Left cardiac atrium (tissue), 4 donors: ENCODE measurements at regions not wholly inside any gene's neighbourhood (a gene's known extent, or its start where the extent isn't known, plus 50 kb on each side); places are given as distances from the start of the nearest gene placed in this dataset.
A peak's percentile ranks its signal among the peaks of the same experiment; 100 is the strongest.

ENCODE experiments used
- ATAC-seq, 2 donors: fragments of 200-7000 bp; cut with Tn5 transposase; one replicate each; pipeline ENCODE4 v1.9.1; 2020; ENCODE audit warnings: mild to moderate bottlenecking in 2 of 2, moderate library complexity in 2 of 2
- DNase-seq: peaks from one replicate; pipeline ENCODE4 v3.0.0-alpha.2; 2020
- intact Hi-C, 2 donors: fragments of 100-400 bp; cut with DNase I; formaldehyde crosslinking; loops; one replicate each; pipeline versions ENCODE4 v1.14.1 to v1.15.1; 2022 to 2023
- donor health status: DM: no; HTN: yes; CAD: no.
- donor health status: DM: no; HTN: yes; CAD: no; lungs with severe emphysema.
- donor health status: DM: yes; HTN: yes; CAD: no.
- donor health status: Dilated cardiomyopathy.

DNA sequence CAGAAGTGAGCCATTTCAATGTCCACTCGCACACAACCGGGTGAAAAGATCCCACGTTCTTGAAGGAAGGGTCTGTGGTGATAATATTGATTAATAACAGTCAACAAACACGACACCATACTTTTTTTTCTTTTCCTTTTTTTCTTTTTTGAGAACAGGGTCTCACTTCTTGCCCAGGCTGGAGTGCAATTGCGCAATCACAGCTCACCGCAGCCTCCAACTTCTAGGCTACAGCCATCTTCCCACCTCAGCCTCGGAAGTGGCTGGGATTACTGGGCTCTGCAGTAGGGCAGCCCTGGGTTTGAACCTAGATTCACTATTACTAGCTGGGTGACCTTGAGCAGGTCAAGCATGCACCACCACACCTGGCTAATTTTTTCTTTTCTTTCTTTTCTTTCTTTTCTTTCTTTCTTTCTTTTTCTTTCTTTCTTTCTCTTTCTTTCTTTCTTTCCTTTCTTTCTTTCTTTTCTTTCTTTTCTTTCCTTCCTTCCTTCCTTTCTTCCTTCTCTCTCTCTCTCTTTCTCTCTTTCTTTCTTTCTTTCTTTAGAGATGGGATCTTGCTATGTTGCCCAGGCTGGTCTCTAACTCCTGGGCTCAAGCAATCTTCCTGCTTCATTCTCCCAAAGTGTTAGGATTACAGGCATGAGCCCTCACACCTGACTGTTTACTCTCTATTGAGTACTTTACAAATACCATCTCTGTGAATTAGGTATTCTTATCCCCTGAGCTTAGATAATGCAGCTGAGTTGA is 123.9 kb downstream of the SNX5 start:
- DNase-seq (no peak), ATAC-seq (no peak)
- intact Hi-C loops = no loop called here

DNA sequence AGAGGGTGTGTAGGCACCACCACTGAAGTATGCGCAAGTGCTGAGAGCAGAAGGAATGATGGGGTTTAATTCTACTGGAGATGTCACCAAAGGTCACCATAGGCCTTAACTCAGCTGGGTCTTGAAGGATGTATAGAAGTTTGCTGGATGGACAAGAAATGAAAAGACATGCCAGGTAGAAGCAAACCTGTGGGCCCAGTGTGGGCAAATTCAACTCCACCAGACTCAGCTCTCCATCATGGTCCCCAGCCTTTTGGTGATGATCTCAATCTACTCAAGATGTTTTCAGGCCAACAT is 124.5 kb downstream of the SNX5 start:
- ATAC-seq = no peak
- intact Hi-C loops = no loop called here
- DNase-seq = no peak

DNA sequence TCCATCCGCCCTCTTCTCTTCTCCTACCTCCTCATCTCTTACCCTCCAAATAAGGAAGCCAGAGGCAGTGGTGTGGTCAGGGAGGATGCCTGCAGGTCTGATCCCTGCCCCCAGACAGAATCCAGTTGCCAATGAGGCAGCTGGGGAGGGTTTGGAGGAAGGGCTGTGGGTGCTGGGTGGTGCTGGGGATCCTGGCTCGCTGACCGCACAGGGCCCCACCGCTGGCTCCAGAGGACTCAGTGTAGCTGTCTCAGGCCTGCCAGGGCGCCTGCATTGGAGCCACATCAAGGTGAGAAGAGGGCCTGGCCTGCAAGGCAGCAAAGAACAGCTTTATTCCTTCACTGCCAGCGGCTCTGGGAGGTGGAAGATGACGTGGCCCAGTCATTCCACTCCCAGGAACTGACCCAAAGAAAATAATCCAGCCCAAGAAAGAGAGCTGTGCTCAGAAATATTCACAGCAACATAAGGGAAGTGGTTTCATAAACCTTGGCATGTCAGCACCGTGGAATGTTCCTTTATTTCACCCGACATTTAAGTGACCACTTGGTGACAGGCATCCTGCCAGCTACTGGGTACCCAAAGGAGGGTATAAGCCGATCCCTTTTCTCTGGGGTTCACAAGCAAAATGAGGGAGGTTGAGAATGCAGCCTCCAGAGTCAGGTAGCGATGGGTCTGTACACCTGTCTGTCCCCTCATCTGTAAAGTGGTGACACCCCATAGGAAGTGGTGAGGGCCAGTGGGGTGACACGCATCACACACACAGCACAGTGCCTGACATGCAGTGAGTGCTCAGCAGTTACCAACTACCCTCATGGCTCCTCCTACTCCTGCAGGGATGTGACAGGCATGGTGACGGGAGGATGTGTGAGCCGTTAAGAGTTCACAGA is 125.1 kb downstream of the SNX5 start:
- DNase-seq (peak; percentile 73), ATAC-seq (peak; percentile 80 to 89)
- intact Hi-C loops = no loop called here

DNA sequence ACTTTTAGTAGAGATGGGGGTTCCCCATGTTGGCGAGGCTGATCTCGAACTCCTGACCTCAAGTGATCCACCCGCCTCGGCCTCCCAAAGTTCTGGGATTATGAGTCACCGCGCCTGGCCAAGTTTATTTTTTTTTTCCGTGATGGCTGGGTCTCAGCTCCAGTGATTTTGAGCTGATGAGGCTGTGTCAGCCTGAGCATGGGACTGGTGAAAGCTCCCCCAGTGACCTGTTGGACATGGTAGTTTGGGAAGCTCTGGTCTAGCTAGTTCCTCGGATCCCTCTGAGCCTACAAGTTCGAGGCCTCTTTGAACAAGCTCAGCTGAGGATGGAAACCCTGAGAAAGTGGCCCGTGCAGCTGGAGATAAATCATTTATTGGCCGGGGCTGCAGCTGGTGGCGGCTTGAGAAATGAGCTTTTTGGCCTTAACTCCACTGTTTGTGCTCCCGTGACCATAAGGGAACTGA is 126.8 kb downstream of the SNX5 start:
- peak; percentile 48 for DNase-seq

DNA sequence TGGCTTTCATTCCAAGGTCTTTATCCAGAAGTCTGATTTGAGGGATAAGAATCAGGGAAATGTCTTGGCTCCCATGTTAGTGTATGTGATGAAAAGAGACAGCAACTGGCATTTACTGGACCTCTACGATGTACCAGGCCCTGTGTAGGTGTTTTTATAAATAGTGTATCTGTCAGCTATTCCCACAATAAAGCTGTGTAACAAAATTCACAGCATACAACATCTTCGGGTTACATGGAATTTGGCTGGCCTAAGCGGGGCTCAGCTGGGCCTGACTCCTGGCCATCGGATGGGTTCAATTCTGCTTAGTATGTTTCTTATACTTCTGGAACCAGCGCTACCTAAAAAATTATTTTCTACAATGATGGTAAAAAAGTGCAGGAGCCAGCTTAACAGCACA is 128.2 kb downstream of the SNX5 start:
- no peak for DNase-seq
- intact Hi-C loops = no loop called here
- ATAC-seq = no peak

More for the DNA sequence above, 126.8 kb downstream of the SNX5 start:
- ATAC-seq = peak; percentile 47 to 51
- intact Hi-C loops = no loop called here

DNA sequence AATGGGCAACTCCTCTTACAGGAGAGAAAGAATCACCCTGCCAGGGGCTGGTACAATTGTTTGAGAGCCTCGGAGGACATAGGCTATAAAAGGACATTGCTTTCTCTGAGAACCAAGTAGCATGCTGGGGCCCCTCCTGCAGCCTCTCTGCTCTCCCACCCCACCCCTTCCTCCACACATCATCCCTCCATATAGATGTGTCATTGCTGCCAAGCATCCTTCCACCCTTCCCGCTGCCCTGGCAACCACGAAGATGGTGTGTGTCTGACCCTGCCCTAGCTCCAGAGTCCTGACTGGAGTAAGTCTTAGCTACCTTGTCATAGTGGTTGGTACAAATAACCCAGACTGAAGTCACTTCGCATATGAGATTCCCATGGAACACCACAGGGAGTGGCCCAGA is 129.7 kb downstream of the SNX5 start:
- ATAC-seq (no peak), DNase-seq (no peak)
- intact Hi-C loops = no loop called here

DNA sequence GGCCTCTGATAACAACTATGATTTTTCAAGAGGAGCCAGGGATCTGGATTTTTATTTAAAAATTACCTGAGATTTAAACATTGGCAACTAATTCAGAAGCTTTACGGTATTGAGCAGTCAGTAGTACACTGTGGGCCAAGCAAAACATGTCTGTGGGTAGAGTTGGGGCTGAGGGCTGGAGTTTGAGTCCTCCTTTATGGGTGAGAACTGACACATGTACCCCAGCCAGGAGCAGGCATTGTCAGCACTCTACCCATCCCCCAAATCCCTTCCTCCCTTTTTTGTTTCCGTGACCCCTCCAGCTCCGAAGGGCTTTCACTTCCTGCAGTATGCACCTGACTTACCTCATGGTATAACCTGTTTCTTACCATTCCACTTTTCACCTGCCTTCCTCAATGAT is 131.4 kb downstream of the SNX5 start:
- ATAC-seq (no peak), DNase-seq (no peak)
- intact Hi-C loops = no loop called here

DNA sequence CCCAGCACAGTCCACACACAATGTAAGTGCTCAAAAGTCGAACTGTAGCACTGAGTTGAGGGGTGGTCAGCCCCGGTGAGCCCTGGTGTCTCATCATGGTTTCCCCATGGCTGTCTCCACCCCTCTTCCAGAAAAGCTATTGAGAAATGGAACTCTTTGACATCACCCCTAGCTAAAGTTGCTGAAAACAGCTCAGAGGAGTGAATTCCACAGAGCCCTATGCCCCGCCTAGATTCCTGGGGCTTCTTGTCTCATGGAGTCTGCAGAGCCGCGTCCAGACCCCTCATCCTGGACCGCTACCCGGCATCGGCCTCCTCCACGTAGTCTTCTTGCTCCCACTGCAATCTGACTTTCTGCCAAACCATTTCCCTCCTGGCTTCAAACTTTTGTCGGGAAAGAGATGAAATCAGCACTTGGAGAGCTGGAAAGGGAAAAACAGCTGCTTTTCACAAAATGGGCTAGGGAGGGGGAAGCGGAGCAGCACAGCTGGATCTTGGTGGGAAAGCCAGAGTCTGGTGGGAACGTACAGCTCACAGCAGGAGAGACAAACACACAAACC is 132.2 kb downstream of the SNX5 start:
- peak; percentile 84 to 92 for ATAC-seq
- intact Hi-C loops = no loop called here
- DNase-seq = peak; percentile 88

DNA sequence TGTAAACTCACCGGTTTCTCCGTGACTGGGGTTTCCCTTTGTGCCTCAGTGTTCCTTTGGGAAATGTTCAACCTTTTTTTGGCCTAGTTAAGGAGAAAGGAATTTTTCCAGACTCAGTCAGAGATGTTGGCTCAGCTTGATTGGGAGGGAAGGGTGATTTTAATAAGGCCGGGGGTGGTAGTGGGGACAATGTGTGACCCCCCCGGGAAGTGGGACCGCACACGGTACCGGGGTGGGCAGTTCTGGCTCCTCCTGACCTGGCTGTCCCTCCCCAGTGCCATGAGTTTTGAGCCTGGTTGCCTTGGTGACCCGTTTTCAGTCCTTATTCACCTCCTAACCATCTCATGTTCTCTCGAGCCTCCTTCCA is 132.7 kb downstream of the SNX5 start:
- intact Hi-C loops = no loop called here
- ATAC-seq (peak; percentile 27 to 34), DNase-seq (no peak)

DNA sequence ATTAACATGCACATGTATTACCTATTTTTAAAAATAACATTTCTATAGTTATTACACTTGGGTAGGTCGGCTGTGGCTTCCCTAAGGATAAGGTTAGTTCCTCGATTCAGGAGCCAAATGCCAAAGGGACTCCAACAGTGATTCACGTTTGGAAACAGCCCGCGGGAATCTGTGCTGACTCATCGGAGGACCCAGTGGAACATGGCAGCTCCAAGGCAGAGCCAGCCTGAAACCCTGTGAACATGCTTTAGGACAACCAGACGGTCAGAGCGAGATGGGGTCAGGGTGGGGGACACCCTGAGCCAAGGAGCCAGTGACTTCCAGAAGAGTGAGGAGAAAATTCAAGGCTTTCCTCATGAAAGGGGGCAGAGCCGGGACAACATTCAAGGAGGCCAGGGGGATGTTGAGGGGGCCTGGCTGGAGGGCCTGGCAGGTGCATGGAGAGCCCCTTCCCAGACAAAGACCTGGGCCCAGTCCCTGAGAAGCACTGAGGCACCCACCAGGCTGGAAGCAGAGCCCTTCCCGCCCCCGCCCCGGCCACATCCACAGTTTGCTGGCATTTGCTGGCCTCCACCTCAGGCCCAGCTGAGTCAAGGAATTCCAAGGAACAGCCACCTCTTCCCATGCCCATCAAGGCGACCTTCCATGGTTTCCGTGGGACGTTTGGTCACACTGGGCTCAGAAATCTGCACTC is 133.2 kb downstream of the SNX5 start:
- intact Hi-C loops = no loop called here
- ATAC-seq (peak; percentile 64 to 77), DNase-seq (peak; percentile 79)

DNA sequence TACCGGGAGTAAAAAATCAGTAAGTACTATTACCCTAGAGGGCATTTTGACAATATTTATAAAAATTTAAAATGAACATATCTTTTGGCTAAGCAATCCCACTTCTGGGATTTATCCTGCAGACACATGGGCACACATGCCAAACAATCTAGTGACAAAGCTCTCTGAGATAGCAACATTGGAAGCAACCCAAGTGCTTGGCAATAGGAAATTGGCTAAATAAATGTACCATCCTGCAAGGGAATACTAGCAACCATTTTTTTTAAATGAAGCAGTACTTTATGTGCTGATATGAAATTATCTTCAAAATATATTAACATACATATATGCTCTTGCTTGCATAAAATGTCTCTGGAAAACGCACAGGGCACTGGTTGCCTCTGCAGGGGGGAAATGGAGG is 133.8 kb downstream of the SNX5 start:
- ATAC-seq (peak in 1 of 2 donors; percentile 58), DNase-seq (no peak)
- intact Hi-C loops = no loop called here

DNA sequence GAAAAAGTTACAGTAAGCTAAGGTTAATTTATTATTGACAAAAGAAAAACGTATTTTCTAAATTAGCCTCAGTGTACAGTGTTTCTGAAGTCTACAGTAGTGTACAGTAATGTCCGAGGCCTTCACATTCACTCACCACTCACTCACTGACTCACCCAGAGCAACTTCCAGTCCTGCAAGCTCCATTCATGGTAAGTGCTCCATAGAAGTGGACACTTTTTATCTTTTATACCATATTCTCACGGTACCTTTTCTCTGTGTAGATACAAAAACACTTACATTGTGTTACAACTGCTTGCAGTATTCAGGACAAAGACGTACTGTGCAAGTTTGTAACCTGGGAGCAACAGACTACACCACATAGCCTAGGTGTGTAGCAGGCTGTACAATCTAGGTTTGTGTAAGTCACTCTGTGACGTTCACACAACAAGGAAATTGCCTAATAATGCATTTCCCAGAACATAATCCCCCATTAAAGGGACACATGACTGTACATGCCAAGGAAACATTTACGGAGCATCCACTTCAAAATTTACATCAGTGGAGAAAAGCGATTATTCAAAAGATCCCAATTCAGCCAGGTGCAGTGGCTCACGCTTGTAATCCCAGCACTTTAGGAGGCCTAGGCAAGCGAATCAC is 133.4 kb downstream of the BANF2 start:
- DNase-seq (no peak), ATAC-seq (no peak)
- intact Hi-C loops = no loop called here

DNA sequence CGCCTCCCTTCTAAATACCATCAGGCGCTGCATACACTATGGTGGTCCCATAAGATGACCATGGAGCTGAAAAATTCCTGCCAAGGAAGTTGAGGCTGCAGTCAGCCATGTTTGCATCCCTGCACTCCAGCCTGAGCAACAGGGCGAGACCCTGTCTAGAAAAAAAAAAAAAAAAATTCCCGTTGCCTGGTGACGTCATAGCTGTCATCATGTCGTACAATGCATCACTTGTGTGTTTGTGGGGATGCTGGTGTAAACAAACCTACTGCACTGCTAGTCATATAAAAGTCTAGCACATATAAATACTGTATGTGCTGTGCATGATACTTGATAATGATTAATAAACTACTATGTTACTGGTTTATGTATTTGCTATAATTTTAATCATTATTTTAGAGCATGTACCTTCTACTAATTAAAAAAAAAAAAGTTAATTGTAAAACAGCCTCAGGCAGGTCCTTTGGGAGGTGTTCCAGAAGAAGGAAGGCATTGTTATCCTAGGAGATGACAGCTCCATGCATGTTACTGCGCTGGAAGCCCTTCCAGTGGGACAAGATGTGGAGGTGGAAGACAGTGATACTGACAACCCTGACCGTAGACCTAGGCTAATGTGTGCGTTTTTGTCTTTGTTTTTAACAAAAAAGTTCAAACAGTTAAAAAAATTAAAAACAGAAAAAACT is 132.6 kb downstream of the BANF2 start:
- DNase-seq = no peak
- ATAC-seq = no peak
- intact Hi-C loops = no loop called here

DNA sequence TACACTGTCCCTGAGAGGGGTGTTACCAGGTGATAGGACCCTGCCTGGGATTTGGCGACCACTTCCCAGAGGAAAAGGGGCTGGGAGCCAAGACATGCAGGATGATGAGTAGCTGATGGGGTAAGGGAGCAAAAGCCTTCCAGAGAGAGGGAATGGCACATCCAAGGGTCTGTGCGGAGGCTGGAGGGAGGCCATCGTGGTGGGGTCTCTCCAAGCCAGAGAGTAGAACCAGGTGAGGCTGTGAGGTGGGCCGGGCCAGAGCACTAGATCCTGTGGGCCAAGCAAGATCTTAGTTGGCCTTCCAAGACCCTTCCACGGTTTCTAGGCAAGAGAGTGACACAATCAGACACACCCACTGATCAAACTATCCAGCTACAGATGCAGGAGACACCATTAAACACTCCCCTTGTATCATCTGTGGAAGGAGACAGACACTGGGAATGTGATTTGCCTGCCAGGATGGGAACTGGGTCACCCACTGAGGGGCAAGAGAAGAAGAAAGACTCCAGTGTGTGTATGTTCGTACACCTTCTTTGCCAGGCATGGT is 128.9 kb downstream of the BANF2 start:
- DNase-seq = no peak
- intact Hi-C loops = no loop called here
- no peak for ATAC-seq

DNA sequence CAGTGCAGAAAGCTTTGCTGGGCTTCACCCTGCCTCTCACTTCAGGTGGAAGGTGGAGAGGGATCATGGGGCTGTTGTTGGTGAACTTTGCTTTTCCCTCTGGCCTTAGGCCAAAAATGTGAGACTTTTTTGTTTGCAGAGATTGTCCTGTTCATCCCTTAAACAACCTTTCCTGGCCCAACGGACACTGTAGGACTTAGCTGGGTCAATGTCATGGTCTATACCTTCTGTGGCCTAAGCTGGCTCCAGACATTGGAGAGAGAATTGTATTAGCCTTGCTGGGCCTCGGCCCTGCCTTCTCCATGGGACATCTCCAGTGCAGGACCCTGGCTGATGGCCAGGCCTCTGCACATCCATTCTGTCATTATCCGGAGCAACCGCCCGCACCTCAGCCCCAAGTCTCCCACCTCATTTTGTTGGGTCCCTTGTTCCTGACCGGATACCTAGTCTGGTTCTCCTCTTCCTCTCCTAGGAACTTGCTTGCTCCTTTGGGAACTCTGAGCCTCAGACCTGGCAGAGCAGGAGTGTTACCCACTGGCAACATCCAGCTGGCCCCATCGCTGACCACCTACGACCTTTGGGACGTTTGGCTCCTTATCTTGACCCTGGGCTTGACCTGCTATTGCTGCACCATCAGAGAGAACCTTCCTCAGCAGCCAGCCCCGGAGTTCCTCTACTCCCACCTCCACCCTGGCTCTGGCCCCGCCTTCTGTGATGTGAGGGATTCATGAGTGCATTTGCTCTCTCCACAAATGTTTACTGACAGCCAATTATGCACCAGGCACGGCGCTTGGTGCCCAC is 128.2 kb downstream of the BANF2 start:
- DNase-seq (no peak), ATAC-seq (no peak)
- intact Hi-C loops = no loop called here

DNA sequence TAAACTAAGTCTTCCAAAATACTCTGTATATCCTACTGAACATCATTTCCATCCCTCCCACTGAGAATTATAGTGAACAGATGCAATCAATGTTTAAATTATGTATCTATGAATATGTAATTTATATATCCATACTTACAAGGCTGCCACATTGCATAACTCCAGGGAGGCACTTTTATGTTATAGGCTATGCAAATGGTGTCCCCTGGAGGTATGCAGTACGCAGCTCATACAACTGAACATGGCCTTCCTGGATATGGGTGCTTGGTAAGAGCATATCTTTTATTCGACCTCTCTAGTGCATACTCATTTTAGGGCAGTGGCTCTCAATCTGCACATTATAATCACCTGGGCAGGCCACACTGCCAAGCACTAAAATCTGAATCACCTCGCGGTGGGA is 127.3 kb downstream of the BANF2 start:
- intact Hi-C loops = no loop called here
- ATAC-seq (no peak), DNase-seq (no peak)

DNA sequence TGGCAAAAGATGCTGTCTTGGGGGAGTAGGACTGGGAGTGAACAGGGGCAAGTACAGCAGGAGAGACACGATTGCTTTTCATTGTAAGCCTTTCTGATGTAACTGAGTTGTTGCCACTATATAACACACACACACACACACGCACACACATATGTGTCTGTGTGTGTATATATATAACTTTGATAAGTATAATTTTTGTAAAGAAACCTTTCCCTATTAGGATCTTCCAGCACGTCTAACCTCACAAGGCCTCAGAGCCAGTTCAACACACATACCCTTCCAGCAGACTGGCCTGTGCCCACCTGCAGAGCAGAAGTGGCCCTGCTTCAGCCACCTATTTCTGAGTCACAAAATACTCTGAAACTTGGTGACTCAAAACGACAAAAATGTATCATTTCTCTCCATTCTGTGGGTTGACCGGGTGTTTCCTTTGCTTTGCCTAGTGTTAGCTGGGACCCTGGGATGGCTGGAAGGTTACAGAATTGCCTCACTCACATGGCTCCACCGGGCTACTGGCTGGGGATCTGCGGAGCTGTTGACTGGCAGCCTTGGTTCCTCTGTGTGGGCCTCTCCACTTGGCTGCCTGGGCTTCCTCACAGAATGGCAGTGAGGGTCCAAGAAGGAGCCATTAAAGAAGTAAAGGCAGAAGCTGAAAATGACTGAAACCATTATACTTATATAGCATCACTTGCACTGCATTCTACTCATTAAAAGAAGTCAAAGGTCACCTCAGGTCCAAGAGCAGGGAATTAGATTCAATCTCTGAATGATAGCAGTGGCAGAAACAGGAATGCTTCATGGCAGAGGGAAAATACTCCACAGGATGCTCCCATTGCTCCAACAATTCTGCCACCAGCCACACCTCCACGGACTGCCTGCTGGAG is 126.4 kb downstream of the BANF2 start:
- no peak for ATAC-seq
- no peak for DNase-seq
- intact Hi-C loops = no loop called here
